Ovary (tissue), 7 donors: ENCODE measurements at regions not wholly inside any gene's neighbourhood (a gene's known extent, or its start where the extent isn't known, plus 50 kb on each side); places are given as distances from the start of the nearest gene placed in this dataset.

Experiments used
- DNase-seq, 5 donors: peaks; one replicate each; pipeline ENCODE4 v3.0.0-alpha.2; 2019 to 2020
- H3K27ac ChIP-seq, 2 donors: fragments of 200-600 bp; one replicate each; pipeline versions ENCODE4 v1.5.1 to v1.8.0; 2019 to 2022
- H3K27me3 ChIP-seq: fragments of 200-600 bp; one replicate; pipeline ENCODE4 v1.8.0; 2022
- H3K36me3 ChIP-seq: fragments of 200-600 bp; sonication (generic); one replicate; pipeline ENCODE4 v1.5.1; 2019
- H3K4me1 ChIP-seq: one replicate; pipeline ENCODE4 v1.8.1; 2013; ENCODE audit warnings: mild to moderate bottlenecking, moderate library complexity; ENCODE audit not compliant: insufficient read depth
- H3K4me3 ChIP-seq: fragments of 200-600 bp; sonication (generic); one replicate; pipeline ENCODE4 v1.5.1; 2017
- H3K9me3 ChIP-seq, 2 donors: fragments of 200-600 bp in 1 of 2; sonication (generic) in 1 of 2; one replicate each; pipeline versions ENCODE4 v1.5.1 to v1.8.1; 2013 to 2019; ENCODE audit warnings: mild to moderate bottlenecking in 1 of 2, moderate library complexity in 1 of 2
- EP300 ChIP-seq: sonication (generic); formaldehyde crosslinking; IDR thresholded peaks from one replicate; pipeline ENCODE4 v1.6.1; 2017; ENCODE audit warnings: antibody characterized with exemption
- POLR2A ChIP-seq: fragments of 450-650 bp; IDR thresholded peaks from one replicate; pipeline ENCODE4 v1.6.1; 2017; ENCODE audit warnings: antibody characterized with exemption, mild to moderate bottlenecking, moderate library complexity
- WGBS, 3 donors: extraction: QIAGEN DNeasy Blood & Tissue Kit in 1 of 3; methylation state at CpG; one replicate each; pipeline versions ENCODE4 v1.1.5 to v1.1.7; 2013 to 2017; 5-methylcytosine and 5-hydroxymethylcytosine counted together
- intact Hi-C, 4 donors: fragments of 100-400 bp; cut with DNase I; formaldehyde crosslinking; loops; one replicate each; pipeline versions ENCODE4 v1.11.0 to v1.15.1; 2022 to 2023
- TF ChIP-seq, protein P1 (sequence below), 3 donors: fragments of 450-650 bp in 2 of 3; fragments of 200-600 bp in 1 of 3; IDR thresholded peaks; one replicate each; pipeline versions ENCODE4 v1.5.1 to v1.8.0; 2016 to 2022; ENCODE audit warnings: antibody characterized with exemption in 3 of 3, mild to moderate bottlenecking in 1 of 3
- donor health status: DM: no; HTN: no; CAD: no; lungs with moderate emphysema.
- donor health status: DM: no; HTN: no; CAD: no.
- donor health status: Bipolar disorder and iron deficiency.
- donor health status: DM: no; HTN: no; CAD: no.
- donor health status: DM: yes; HTN: yes; CAD: no.

DNA sequence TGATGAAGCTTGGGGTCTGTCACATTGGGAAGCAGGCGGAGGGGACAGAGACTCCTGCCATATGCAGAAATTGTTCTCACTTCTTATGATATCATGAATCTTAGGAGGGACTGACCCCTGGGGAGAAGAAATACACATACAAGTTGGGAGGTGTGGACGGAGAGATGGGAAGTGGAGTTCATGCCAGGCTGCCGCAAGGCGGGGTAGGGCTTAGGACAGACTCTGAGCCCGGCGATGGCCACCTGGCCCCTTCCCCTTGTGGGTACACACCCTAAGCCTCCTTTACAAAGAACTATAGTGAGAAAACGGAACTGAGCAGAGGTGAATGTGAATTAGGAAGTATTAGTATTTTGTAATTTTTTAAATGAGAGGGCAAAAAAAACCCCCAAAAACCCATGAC, 177.0 kb upstream of the IRS2 start:
- no peaks in the 10 kb centered on the region for H3K27me3 ChIP-seq
- H3K27ac ChIP-seq, result no peak overlapping the region
- TF ChIP-seq, protein P1, sequence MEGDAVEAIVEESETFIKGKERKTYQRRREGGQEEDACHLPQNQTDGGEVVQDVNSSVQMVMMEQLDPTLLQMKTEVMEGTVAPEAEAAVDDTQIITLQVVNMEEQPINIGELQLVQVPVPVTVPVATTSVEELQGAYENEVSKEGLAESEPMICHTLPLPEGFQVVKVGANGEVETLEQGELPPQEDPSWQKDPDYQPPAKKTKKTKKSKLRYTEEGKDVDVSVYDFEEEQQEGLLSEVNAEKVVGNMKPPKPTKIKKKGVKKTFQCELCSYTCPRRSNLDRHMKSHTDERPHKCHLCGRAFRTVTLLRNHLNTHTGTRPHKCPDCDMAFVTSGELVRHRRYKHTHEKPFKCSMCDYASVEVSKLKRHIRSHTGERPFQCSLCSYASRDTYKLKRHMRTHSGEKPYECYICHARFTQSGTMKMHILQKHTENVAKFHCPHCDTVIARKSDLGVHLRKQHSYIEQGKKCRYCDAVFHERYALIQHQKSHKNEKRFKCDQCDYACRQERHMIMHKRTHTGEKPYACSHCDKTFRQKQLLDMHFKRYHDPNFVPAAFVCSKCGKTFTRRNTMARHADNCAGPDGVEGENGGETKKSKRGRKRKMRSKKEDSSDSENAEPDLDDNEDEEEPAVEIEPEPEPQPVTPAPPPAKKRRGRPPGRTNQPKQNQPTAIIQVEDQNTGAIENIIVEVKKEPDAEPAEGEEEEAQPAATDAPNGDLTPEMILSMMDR (IDR thresholded peaks at IDR 0.05), result no peak
- TF ChIP-seq POLR2A, result no peak
- TF ChIP-seq EP300, result no peak
- no peak overlapping the region for H3K4me3 ChIP-seq
- H3K9me3 ChIP-seq, result no peaks in the 10 kb centered on the region
- H3K4me1 ChIP-seq, result no peaks in the 10 kb centered on the region
- WGBS, 3 donors, result 92% methylated on average over 7 of the region's 7 CpGs
- DNase-seq, result no peak
- intact Hi-C loops, result no loop called here
- no peaks in the 10 kb centered on the region for H3K36me3 ChIP-seq

DNA sequence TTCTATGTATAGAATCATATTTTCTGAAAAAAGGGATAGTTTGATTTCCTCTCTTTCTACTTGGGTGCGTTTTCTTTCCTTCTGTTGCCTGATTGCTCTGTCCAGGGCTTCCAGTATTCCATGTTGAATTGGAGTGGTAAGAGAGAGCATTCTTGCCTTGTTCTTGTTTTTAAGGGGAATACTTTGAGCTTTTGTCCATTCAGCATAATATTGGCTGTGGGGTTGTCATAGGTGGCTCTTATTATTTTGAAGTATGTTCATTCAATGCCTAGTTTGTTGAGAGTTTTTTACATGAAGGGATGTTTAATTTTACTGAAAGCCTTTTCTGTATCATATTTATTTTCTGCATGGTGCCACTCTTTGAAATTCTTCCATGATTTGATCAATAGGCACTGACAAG, 173.5 kb upstream of the IRS2 start:
- 73 to 83% (median 81%) methylated on average over 1 of the region's 1 CpG for WGBS, 3 donors
- Histone ChIP-seq H3K4me1 (no peaks in the 10 kb centered on the region), H3K27ac (no peak overlapping the region), H3K27me3 (no peaks in the 10 kb centered on the region), H3K36me3 (no peaks in the 10 kb centered on the region), H3K4me3 (no peak overlapping the region), H3K9me3 (no peaks in the 10 kb centered on the region)
- TF ChIP-seq POLR2A (no peak), EP300 (no peak)
- TF ChIP-seq, protein P1 (IDR thresholded peaks at IDR 0.05), result no peak
- no peak for DNase-seq
- intact Hi-C loops, result no loop called here

DNA sequence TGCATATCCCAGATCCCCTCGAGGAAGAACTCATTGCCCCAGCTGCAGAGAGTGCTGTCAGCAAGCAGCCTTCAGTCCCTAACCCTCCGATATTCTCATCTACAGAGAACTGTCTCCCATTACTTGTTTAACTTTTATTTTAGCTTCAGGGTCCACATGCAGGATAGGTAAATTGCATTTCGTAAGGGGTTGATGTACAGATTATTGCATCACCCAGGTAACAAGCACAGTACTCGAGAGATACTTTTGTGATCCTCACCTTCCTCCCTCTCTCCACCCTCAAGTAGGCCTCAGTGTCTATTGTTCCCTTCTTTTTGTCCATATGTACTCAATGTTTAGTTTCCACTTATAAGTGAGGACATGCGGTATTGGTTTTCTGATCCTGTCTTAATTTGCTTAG, 171.5 kb upstream of the IRS2 start:
- no peaks in the 10 kb centered on the region for H3K9me3 ChIP-seq
- no peak overlapping the region for H3K4me3 ChIP-seq
- DNase-seq, result no peak
- intact Hi-C loops, result no loop called here
- WGBS, 3 donors, result 83 to 88% (median 87%) methylated on average over 5 of the region's 5 CpGs
- H3K4me1 ChIP-seq, result no peaks in the 10 kb centered on the region
- TF ChIP-seq EP300, result no peak
- TF ChIP-seq, protein P1 (IDR thresholded peaks at IDR 0.05), result no peak
- no peak for TF ChIP-seq POLR2A
- H3K36me3 ChIP-seq, result no peaks in the 10 kb centered on the region
- H3K27ac ChIP-seq, result no peak overlapping the region
- H3K27me3 ChIP-seq, result no peaks in the 10 kb centered on the region

DNA sequence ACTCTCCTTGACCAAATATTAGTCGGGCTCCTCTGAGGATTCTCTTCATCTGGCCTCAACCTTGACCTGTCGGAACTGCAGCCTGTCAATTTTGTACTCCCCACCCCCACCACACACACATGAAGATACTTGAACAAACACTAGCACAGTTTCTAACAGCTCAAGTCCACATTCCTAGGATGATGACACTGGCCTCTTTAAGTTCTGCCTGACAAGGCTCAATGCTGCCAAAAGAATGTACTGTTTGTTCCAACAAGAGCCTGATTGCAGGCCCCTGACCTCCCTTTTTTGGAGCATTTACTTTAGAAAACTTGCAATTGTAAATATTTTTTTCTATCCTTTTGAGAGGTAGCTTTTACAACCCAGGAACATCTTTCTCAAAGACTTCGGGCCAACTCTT, 169.2 kb upstream of the IRS2 start:
- no peaks in the 10 kb centered on the region for H3K4me1 ChIP-seq
- intact Hi-C loops, result no loop called here
- no peak for DNase-seq
- H3K9me3 ChIP-seq, result no peaks in the 10 kb centered on the region
- no peak overlapping the region for H3K27ac ChIP-seq
- H3K36me3 ChIP-seq, result no peaks in the 10 kb centered on the region
- TF ChIP-seq POLR2A (no peak), EP300 (no peak)
- TF ChIP-seq, protein P1 (IDR thresholded peaks at IDR 0.05), result no peak
- 28 to 34% (median 31%) methylated on average over 3 of the region's 3 CpGs for WGBS, 3 donors
- H3K4me3 ChIP-seq, result no peak overlapping the region
- H3K27me3 ChIP-seq, result no peaks in the 10 kb centered on the region

DNA sequence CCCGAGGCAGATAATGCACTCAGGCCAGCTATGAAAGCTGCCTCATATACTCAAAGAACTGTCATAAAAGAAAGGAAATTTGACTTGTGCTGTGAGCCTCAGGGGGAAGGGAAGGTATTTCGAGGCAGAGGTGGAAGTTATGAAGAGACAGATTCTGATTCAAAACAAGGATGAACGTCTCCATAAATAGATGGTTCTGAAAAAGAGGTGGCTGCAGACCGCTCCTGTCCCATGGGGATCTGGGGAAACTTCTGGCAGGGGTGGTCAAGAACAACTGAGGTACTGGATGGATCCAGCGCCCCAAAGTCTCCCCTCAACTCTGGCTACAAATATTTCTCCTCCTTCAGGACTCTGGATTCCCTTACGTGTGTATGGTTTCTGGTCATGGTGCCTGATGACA, 168.1 kb upstream of the IRS2 start:
- 85 to 88% (median 87%) methylated on average over 6 of the region's 6 CpGs for WGBS, 3 donors
- Histone ChIP-seq H3K36me3 (no peaks in the 10 kb centered on the region), H3K4me3 (no peak overlapping the region), H3K9me3 (no peaks in the 10 kb centered on the region), H3K4me1 (no peaks in the 10 kb centered on the region), H3K27ac (no peak overlapping the region), H3K27me3 (no peaks in the 10 kb centered on the region)
- intact Hi-C loops, result no loop called here
- no peak for DNase-seq
- TF ChIP-seq EP300 (no peak), POLR2A (no peak)
- TF ChIP-seq, protein P1 (IDR thresholded peaks at IDR 0.05), result no peak
